B cell (primary cell): ENCODE measurements at regions not wholly inside any gene's neighbourhood (a gene's known extent, or its start where the extent isn't known, plus 50 kb on each side); places are given as distances from the start of the nearest gene placed in this dataset.

Source experiments
- ATAC-seq: fragments of 200-7000 bp; cut with Tn5 transposase; one replicate; pipeline ENCODE4 v1.10.0; 2021; ENCODE audit warnings: low read depth, mild to moderate bottlenecking, moderate number of reproducible peaks, moderate library complexity
- CTCF ChIA-PET: fragments of 350-600 bp; sonication (Branson Sonifier 250); formaldehyde crosslinking; loops from one replicate; lab custom pipeline; 2021; ENCODE audit warnings: antibody characterized with exemption, inconsistent platforms; lab: Charles Lee
- POLR2A ChIA-PET: fragments of 350-600 bp; sonication (Branson Sonifier 250); formaldehyde crosslinking; loops from one replicate; lab custom pipeline; 2021; ENCODE audit warnings: antibody characterized with exemption; lab: Charles Lee
- DNase-seq: peaks from one replicate; pipeline ENCODE4 v3.0.0; 2013
- H2AFZ ChIP-seq: 2 replicates; pipeline ENCODE4 v1.6.1; 2012; ENCODE audit warnings: mild to moderate bottlenecking, low read depth, low read length; ENCODE audit not compliant: insufficient read depth, poor library complexity, severe bottlenecking
- H3K27ac ChIP-seq, 2 donors: 1 replicate in 1 of 2; 2 replicates in 1 of 2; pipeline ENCODE4 v1.5.1; 2012 to 2013; ENCODE audit warnings: low read length in 2 of 2, mild to moderate bottlenecking in 2 of 2, moderate library complexity in 1 of 2
- H3K27me3 ChIP-seq, 4 experiments: fragments of 200-600 bp in 1 of 4; sonication (generic) in 1 of 4; replicated peaks in 1 of 4; 1 replicate in 2 of 4; 2 replicates in 2 of 4; pipeline versions ENCODE4 v1.6.1 to v1.7.0; 2013 to 2016; ENCODE audit warnings: low read length in 3 of 4, mild to moderate bottlenecking in 2 of 4, mixed read lengths in 1 of 4, moderate library complexity in 1 of 4; ENCODE audit not compliant: insufficient read depth in 4 of 4, control insufficient read depth in 3 of 4; ENCODE audit errors: control extremely low read depth in 1 of 4
- H3K36me3 ChIP-seq, 2 experiments: replicated peaks in 1 of 2; 1 replicate in 1 of 2; 2 replicates in 1 of 2; pipeline versions ENCODE4 v1.6.1 to v1.7.1; 2013; ENCODE audit warnings: low read length in 1 of 2; ENCODE audit not compliant: insufficient read depth in 2 of 2, control insufficient read depth in 1 of 2; ENCODE audit errors: control extremely low read depth in 1 of 2, extremely low read depth in 1 of 2
- H3K4me1 ChIP-seq, 2 donors: fragments of 200-600 bp in 1 of 2; sonication (generic) in 1 of 2; 1 replicate in 1 of 2; 2 replicates in 1 of 2; pipeline versions ENCODE4 v1.5.1 to v1.6.1; 2013 to 2017; ENCODE audit warnings: low read length in 2 of 2; ENCODE audit not compliant: control insufficient read depth in 2 of 2, insufficient read depth in 2 of 2
- H3K4me2 ChIP-seq: replicated peaks from 2 replicates; pipeline ENCODE3; 2012; ENCODE audit warnings: mild to moderate bottlenecking, low read depth, low read length; ENCODE audit not compliant: poor library complexity, severe bottlenecking
- H3K4me3 ChIP-seq, 5 experiments: fragments of 200-600 bp in 1 of 5; sonication (generic) in 1 of 5; 1 replicate in 3 of 5; 2 replicates in 2 of 5; pipeline versions ENCODE4 v1.5.1 to v1.7.0; 2011 to 2016; ENCODE audit warnings: low read length in 4 of 5, mild to moderate bottlenecking in 4 of 5, low read depth in 2 of 5, control low read depth in 1 of 5, moderate library complexity in 1 of 5; ENCODE audit not compliant: insufficient read depth in 1 of 5; ENCODE audit errors: control extremely low read depth in 1 of 5, extremely low read depth in 1 of 5
- H3K79me2 ChIP-seq: fragments of 200-600 bp; sonication (generic); one replicate; pipeline ENCODE4 v1.6.0; 2016; ENCODE audit warnings: low read length; ENCODE audit not compliant: control insufficient read depth, insufficient read depth
- H3K9ac ChIP-seq: fragments of 200-600 bp; sonication (generic); 2 replicates; pipeline ENCODE4 v1.6.1; 2017; ENCODE audit warnings: mild to moderate bottlenecking, low read length, moderate library complexity
- H3K9me3 ChIP-seq, 3 donors: one replicate each; pipeline versions ENCODE4 v1.6.1 to v1.7.1; 2013; ENCODE audit warnings: low read length in 2 of 3; ENCODE audit not compliant: control insufficient read depth in 2 of 3, insufficient read depth in 1 of 3; ENCODE audit errors: control extremely low read depth in 1 of 3
- H4K20me1 ChIP-seq: 2 replicates; pipeline ENCODE4 v1.6.0; 2012; ENCODE audit warnings: mild to moderate bottlenecking, low read length; ENCODE audit not compliant: insufficient read depth, control insufficient read depth, poor library complexity, severe bottlenecking
- H3K27ac Mint-ChIP-seq: one replicate; pipeline ENCODE4 v1.8.0; 2021; ENCODE audit warnings: mixed read lengths
- H3K27me3 Mint-ChIP-seq: one replicate; pipeline ENCODE4 v1.8.0; 2021; ENCODE audit warnings: mixed read lengths
- H3K4me1 Mint-ChIP-seq: one replicate; pipeline ENCODE4 v1.8.0; 2021; ENCODE audit warnings: mixed read lengths
- H3K4me3 Mint-ChIP-seq: one replicate; pipeline ENCODE4 v1.8.0; 2021; ENCODE audit warnings: mixed read lengths
- H3K9me3 Mint-ChIP-seq: one replicate; pipeline ENCODE4 v1.8.0; 2022; ENCODE audit warnings: mixed read lengths; ENCODE audit not compliant: insufficient read depth
- EZH2 ChIP-seq: IDR thresholded peaks from 2 replicates; pipeline ENCODE4 v1.6.1; 2012; ENCODE audit warnings: borderline replicate concordance, low read depth, mild to moderate bottlenecking, moderate library complexity, low read length; ENCODE audit not compliant: insufficient read depth, poor library complexity, severe bottlenecking
- WGBS: methylation state at CpG from one replicate; pipeline ENCODE4 v1.1.5; 2013; ENCODE audit warnings: missing lambda C conversion rate; ENCODE audit not compliant: insufficient coverage; 5-methylcytosine and 5-hydroxymethylcytosine counted together
- intact Hi-C: fragments of 100-400 bp; cut with micrococcal nuclease; formaldehyde crosslinking; loops from one replicate; pipeline ENCODE4 v1.10.0; 2022
- TF ChIP-seq, protein P1 (sequence below): fragments of 200-600 bp; IDR thresholded peaks from one replicate; pipeline ENCODE4 v1.8.0; 2022; ENCODE audit warnings: antibody characterized with exemption, mild to moderate bottlenecking

- Histone ChIP-seq H2AFZ (no peak overlapping the region), H3K9me3 (no peaks in the 10 kb centered on the region), H4K20me1 (no peaks in the 10 kb centered on the region), H3K27ac (no peak overlapping the region), H3K9ac (no peak overlapping the region), H3K4me1 (no peaks in the 10 kb centered on the region), H3K79me2 (no peaks in the 10 kb centered on the region), H3K27me3 (peaks cover 0 to 10% (median 0%) of the 10 kb centered on the region in 4 experiments), H3K4me2 (no peak overlapping the region), H3K36me3 (no peaks in the 10 kb centered on the region), H3K4me3 (no peak overlapping the region)
- CTCF ChIA-PET: no interaction called here
- Mint-ChIP-seq H3K9me3 (no peaks in the 10 kb centered on the region), H3K27me3 (peaks cover 3% of the 10 kb centered on the region), H3K4me3 (no peak overlapping the region), H3K4me1 (no peaks in the 10 kb centered on the region), H3K27ac (no peak overlapping the region)
- POLR2A ChIA-PET: no interaction called here
- TF ChIP-seq, protein P1, sequence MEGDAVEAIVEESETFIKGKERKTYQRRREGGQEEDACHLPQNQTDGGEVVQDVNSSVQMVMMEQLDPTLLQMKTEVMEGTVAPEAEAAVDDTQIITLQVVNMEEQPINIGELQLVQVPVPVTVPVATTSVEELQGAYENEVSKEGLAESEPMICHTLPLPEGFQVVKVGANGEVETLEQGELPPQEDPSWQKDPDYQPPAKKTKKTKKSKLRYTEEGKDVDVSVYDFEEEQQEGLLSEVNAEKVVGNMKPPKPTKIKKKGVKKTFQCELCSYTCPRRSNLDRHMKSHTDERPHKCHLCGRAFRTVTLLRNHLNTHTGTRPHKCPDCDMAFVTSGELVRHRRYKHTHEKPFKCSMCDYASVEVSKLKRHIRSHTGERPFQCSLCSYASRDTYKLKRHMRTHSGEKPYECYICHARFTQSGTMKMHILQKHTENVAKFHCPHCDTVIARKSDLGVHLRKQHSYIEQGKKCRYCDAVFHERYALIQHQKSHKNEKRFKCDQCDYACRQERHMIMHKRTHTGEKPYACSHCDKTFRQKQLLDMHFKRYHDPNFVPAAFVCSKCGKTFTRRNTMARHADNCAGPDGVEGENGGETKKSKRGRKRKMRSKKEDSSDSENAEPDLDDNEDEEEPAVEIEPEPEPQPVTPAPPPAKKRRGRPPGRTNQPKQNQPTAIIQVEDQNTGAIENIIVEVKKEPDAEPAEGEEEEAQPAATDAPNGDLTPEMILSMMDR: no peak
- TF ChIP-seq EZH2: no peak
- no peak for DNase-seq
- WGBS: 83% methylated on average over 1 of the region's 1 CpG
- intact Hi-C loops: no loop called here
- ATAC-seq: no peak
Measured at GRCh38 chr2:173763641-173764040, 201.5 kb downstream of the SP3 start.

DNA sequence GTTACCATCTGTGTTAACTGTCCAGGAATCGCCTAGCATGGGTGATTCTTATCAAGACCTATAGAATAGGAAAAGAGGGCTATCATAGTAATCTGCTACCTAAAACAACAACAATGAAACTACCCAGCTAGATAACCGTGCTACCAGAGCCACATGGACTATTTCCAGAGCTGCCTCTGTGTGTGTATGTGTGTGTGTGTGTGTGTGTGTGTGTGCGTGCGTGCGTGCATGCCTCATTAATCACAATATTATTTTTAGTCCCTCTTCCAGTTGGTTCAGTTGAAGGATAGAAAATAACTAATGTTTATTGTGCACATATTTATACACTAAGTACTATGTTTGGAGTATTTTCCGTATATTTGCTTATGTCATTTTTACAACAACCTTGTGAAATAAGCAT, 201.1 kb downstream of the SP3 start:
- peaks cover 0 to 10% (median 0%) of the 10 kb centered on the region in 4 experiments for H3K27me3 ChIP-seq
- ATAC-seq (no peak), DNase-seq (no peak)
- H3K9me3 ChIP-seq: no peaks in the 10 kb centered on the region
- H3K27ac ChIP-seq: no peak overlapping the region
- TF ChIP-seq, protein P1: no peak
- no peak for TF ChIP-seq EZH2
- Mint-ChIP-seq H3K27me3 (peaks cover 6% of the 10 kb centered on the region), H3K27ac (no peak overlapping the region), H3K9me3 (no peaks in the 10 kb centered on the region), H3K4me3 (no peak overlapping the region), H3K4me1 (no peaks in the 10 kb centered on the region)
- POLR2A ChIA-PET: no interaction called here
- no peak overlapping the region for H3K9ac ChIP-seq
- no peaks in the 10 kb centered on the region for H4K20me1 ChIP-seq
- H3K4me3 ChIP-seq: no peak overlapping the region
- intact Hi-C loops: no loop called here
- H3K36me3 ChIP-seq: no peaks in the 10 kb centered on the region
- no CpG with 5 or more reads among the region's 6 CpGs for WGBS
- CTCF ChIA-PET: no interaction called here
- H2AFZ ChIP-seq: no peak overlapping the region
- H3K79me2 ChIP-seq: no peaks in the 10 kb centered on the region
- H3K4me1 ChIP-seq: no peaks in the 10 kb centered on the region
- no peak overlapping the region for H3K4me2 ChIP-seq
